ENCODE measurements at regions not wholly inside any gene's neighbourhood (a gene's known extent, or its start where the extent isn't known, plus 50 kb on each side); places are given as distances from the start of the nearest gene placed in this dataset.

DNA sequence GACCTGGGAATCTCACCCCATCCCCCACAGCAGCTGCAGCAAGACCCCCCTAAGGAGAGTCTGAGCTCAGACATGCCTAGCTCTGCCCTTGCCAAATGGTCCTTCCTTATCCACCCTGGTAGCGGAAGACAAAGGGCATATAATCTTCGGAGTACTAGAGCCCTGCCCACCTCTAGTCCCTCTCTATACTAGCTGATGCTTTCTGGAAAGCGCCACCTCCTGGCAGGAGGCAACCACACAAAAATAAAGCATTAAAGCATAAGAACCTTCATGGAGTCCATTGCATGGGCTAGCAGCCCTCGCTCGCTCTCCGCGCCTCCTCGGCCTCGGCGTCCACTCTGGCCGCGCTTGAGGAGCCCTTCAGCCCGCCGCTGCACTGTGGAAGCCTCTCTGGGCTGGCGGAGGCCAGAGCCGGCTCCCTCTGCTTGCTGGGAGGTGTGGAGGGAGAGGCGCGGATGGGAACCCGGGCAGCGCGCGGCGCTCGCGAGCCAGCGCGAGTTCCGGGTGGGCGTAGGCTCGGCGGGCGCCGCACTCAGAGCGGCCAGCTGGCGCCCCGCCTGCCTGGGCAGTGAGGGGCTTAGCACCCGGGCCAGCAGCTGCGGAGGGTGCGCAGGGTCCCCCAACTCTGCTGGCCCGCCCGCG lies 941.2 kb downstream of the SUCLG1 start:
- TF ChIP-seq POLR2AphosphoS5 (IDR thresholded peaks at IDR 0.05; ENCODE audit: borderline replicate concordance, low read depth, low read length) (no peak), EZH2 (IDR thresholded peaks at IDR 0.05) (no peak)

All from SK-N-MC (cell line).